Activated naive CD4-positive, alpha-beta T cell treated with anti-CD3 and anti-CD28 coated beads, Interleukin-2, amount 50 U/mL, for 24 hours (primary cell): ENCODE measurements at regions not wholly inside any gene's neighbourhood (a gene's known extent, or its start where the extent isn't known, plus 50 kb on each side); places are given as distances from the start of the nearest gene placed in this dataset.

ENCODE experiments used
- H3K27ac Mint-ChIP-seq: one replicate; pipeline ENCODE4 v1.8.0; 2021; ENCODE audit warnings: mild to moderate bottlenecking, mixed read lengths
- H3K27me3 Mint-ChIP-seq: one replicate; pipeline ENCODE4 v1.8.0; 2021; ENCODE audit warnings: mixed read lengths
- H3K36me3 Mint-ChIP-seq: one replicate; pipeline ENCODE4 v1.8.0; 2021; ENCODE audit warnings: mixed read lengths
- H3K4me1 Mint-ChIP-seq: one replicate; pipeline ENCODE4 v1.8.0; 2021; ENCODE audit warnings: mixed read lengths
- H3K4me3 Mint-ChIP-seq: one replicate; pipeline ENCODE4 v1.8.0; 2021; ENCODE audit warnings: mild to moderate bottlenecking, mixed read lengths
- H3K9me3 Mint-ChIP-seq: one replicate; pipeline ENCODE4 v1.8.0; 2021; ENCODE audit warnings: mixed read lengths

DNA sequence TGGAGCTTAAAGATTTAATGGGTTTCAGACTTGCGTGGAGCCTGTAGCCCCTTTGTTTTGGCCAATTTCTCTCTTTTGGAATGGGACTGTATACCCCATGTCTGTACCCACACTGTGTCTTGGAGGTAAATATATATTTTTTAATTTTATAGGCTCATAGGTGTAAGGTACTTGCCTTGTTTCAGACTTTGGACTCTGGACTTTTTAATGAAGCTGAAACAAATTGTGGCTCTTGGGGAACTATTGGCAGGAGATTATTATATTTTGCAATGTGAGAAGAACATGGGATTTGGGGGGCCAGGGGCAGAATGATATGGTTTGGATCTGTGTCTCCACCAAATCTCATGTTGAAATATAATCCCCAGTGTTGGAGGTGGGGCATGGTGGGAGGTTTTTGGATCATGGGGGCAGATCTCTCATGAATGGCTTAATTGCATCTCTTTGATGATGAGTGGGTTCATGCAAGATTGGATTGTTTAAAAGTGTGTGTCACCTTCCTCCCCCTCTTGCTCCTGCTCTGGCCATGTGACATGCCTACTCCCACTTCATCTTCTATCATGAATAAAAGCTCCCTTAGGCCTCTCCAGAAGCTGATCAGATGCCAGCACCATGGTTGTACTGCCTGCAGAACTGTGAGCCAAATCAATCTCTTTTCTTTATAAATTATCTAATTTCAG, 74.1 kb upstream of the ARHGAP20 start:
- peaks cover 2% of the 10 kb centered on the region for H3K27me3 Mint-ChIP-seq
- H3K9me3 Mint-ChIP-seq = no peaks in the 10 kb centered on the region
- no peaks in the 10 kb centered on the region for H3K4me1 Mint-ChIP-seq
- no peak overlapping the region for H3K4me3 Mint-ChIP-seq
- no peaks in the 10 kb centered on the region for H3K36me3 Mint-ChIP-seq
- no peak overlapping the region for H3K27ac Mint-ChIP-seq

- Mint-ChIP-seq H3K27me3 (peaks cover 3% of the 10 kb centered on the region), H3K9me3 (no peaks in the 10 kb centered on the region), H3K27ac (no peak overlapping the region), H3K4me1 (no peaks in the 10 kb centered on the region), H3K4me3 (no peak overlapping the region), H3K36me3 (no peaks in the 10 kb centered on the region)
Measured at GRCh38 chr11:110785398-110785797, 73.2 kb upstream of the ARHGAP20 start.

- no peaks in the 10 kb centered on the region for H3K4me1 Mint-ChIP-seq
- no peak overlapping the region for H3K27ac Mint-ChIP-seq
- no peaks in the 10 kb centered on the region for H3K36me3 Mint-ChIP-seq
- no peak overlapping the region for H3K4me3 Mint-ChIP-seq
- peaks cover 11% of the 10 kb centered on the region for H3K9me3 Mint-ChIP-seq
- peaks cover 3% of the 10 kb centered on the region for H3K27me3 Mint-ChIP-seq
Measured at GRCh38 chr11:110782616-110783015, 70.4 kb upstream of the ARHGAP20 start.

- no peak overlapping the region for H3K27ac Mint-ChIP-seq
- H3K9me3 Mint-ChIP-seq = peaks cover 11% of the 10 kb centered on the region
- no peaks in the 10 kb centered on the region for H3K4me1 Mint-ChIP-seq
- no peaks in the 10 kb centered on the region for H3K36me3 Mint-ChIP-seq
- peaks cover 2% of the 10 kb centered on the region for H3K27me3 Mint-ChIP-seq
- no peak overlapping the region for H3K4me3 Mint-ChIP-seq
Measured at GRCh38 chr11:110779108-110779507, 66.9 kb upstream of the ARHGAP20 start.

DNA sequence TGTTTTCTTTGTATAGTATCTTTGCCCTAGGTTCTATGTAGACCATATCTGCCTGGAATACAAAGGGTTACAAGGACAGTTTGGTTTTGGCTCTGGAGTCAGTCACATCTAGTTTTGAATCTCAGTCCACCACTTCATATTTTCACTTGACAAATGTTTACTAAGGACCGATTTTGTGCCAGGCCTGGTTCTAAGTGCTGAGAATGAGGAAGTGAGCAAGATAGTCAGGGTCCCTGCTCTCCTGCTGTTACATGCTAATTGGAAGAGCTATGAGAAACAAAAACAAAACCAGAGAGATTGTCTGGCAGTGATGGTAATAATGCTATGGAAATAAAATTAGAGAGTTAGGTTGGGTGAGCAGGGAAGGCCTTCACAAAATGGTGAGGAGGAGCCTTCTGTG, 66.1 kb upstream of the ARHGAP20 start:
- H3K4me1 Mint-ChIP-seq = no peaks in the 10 kb centered on the region
- H3K27ac Mint-ChIP-seq = no peak overlapping the region
- no peak overlapping the region for H3K4me3 Mint-ChIP-seq
- peaks cover 11% of the 10 kb centered on the region for H3K9me3 Mint-ChIP-seq
- no peaks in the 10 kb centered on the region for H3K36me3 Mint-ChIP-seq
- H3K27me3 Mint-ChIP-seq = peaks cover 2% of the 10 kb centered on the region

DNA sequence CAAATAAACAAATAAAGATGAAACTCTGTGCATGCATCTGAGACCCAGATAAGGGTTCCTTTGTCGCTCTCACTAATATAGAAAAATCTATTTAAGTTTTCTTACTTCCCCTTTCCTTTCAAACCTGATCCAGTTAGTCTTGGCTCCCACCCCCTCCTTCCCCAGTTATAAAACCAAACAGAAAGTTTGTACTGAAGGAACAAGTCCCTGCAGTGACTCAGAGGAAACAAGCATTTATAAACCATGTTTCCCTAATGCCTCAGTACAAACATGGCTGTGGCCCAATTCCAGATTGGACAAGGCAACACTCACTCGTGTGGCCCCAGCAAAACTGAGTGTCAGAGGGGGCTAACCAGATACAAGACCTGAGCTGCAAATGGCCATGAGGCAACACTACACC, 65.5 kb upstream of the ARHGAP20 start:
- Mint-ChIP-seq H3K4me3 (no peak overlapping the region), H3K36me3 (no peaks in the 10 kb centered on the region), H3K9me3 (peaks cover 11% of the 10 kb centered on the region), H3K4me1 (no peaks in the 10 kb centered on the region), H3K27ac (no peak overlapping the region), H3K27me3 (peaks cover 2% of the 10 kb centered on the region)

DNA sequence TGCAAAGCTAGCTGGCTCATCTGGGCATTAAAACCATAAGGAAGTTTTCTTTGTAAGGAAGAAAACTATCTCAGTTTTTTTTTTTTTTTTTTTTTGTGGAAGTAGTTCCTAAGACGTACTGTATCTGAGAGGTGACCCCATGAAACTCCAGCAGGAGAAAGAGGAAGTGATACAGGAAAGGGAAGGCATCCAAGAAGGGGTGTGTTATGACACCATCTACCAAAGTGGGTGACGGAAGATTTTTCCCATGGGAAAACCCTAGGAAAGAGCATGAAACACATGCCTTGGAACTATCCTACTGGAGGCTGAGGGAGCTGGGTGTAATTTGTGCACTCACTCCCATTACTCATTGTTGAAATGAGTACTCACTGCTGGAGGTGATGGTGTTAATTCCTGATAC, 63.8 kb upstream of the ARHGAP20 start:
- H3K4me3 Mint-ChIP-seq = no peak overlapping the region
- H3K27ac Mint-ChIP-seq = peak overlapping the region; percentile 44
- no peaks in the 10 kb centered on the region for H3K4me1 Mint-ChIP-seq
- H3K36me3 Mint-ChIP-seq = no peaks in the 10 kb centered on the region
- H3K27me3 Mint-ChIP-seq = peaks cover 2% of the 10 kb centered on the region
- peaks cover 11% of the 10 kb centered on the region for H3K9me3 Mint-ChIP-seq

- no peak overlapping the region for H3K27ac Mint-ChIP-seq
- no peaks in the 10 kb centered on the region for H3K4me1 Mint-ChIP-seq
- H3K27me3 Mint-ChIP-seq = peaks cover 1% of the 10 kb centered on the region
- H3K4me3 Mint-ChIP-seq = no peak overlapping the region
- peaks cover 10% of the 10 kb centered on the region for H3K9me3 Mint-ChIP-seq
- no peaks in the 10 kb centered on the region for H3K36me3 Mint-ChIP-seq
Measured at GRCh38 chr11:110774138-110775014, 62.1 kb upstream of the ARHGAP20 start.

GRCh38 chr11:110773442-110773841, 61.2 kb upstream of the ARHGAP20 start:
- Mint-ChIP-seq H3K36me3 (no peaks in the 10 kb centered on the region), H3K4me3 (no peak overlapping the region), H3K4me1 (no peaks in the 10 kb centered on the region), H3K9me3 (peaks cover 3% of the 10 kb centered on the region), H3K27ac (no peak overlapping the region), H3K27me3 (peaks cover 1% of the 10 kb centered on the region)

DNA sequence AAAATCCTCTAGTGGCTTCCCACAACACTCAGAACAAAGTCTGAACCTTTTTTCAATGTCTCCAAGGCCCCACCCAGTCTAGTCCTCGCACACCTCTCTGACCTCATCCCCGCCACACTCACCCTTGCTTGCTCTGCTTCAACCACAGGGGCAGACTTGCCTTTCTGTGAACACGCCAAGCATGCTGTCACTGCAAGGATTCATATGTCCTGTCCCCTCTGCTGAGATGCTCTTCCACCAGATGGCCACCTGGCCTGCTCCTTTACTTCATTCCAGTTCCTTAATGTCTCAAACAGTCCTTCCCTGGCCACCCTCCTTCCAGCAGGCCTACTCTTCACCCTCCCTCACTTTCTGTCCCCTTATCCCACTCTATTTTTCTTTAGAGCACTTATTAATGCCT, 60.6 kb upstream of the ARHGAP20 start:
- Mint-ChIP-seq H3K9me3 (no peaks in the 10 kb centered on the region), H3K4me3 (no peak overlapping the region), H3K36me3 (no peaks in the 10 kb centered on the region), H3K4me1 (no peaks in the 10 kb centered on the region), H3K27ac (no peak overlapping the region), H3K27me3 (peaks cover 1% of the 10 kb centered on the region)

DNA sequence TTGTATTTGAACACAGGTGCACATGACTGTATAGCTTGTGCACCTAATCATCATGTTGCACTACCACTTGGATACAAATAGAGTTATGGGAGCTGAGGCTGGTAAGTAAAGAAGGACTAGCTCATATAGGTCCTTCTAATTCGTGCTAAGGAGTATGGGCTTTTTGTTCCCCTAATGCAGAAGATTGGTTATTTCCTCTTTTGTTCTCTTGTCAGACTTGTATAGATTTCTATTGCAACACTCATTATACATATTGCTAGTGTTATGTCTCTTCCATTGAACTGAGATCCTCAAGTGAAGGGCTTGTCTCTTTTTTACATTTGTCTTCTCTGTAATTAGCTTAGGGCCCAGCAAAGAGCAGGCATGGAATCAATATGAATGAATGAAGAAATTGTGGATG, 54.1 kb upstream of the ARHGAP20 start:
- H3K36me3 Mint-ChIP-seq = no peaks in the 10 kb centered on the region
- no peak overlapping the region for H3K4me3 Mint-ChIP-seq
- H3K27ac Mint-ChIP-seq = no peak overlapping the region
- no peaks in the 10 kb centered on the region for H3K27me3 Mint-ChIP-seq
- no peaks in the 10 kb centered on the region for H3K9me3 Mint-ChIP-seq
- H3K4me1 Mint-ChIP-seq = no peaks in the 10 kb centered on the region

- no peaks in the 10 kb centered on the region for H3K4me1 Mint-ChIP-seq
- H3K4me3 Mint-ChIP-seq = no peak overlapping the region
- peaks cover 2% of the 10 kb centered on the region for H3K27me3 Mint-ChIP-seq
- H3K9me3 Mint-ChIP-seq = peaks cover under 1% of the 10 kb centered on the region
- H3K36me3 Mint-ChIP-seq = no peaks in the 10 kb centered on the region
- no peak overlapping the region for H3K27ac Mint-ChIP-seq
Measured at GRCh38 chr11:110764485-110764884, 52.2 kb upstream of the ARHGAP20 start.

- no peaks in the 10 kb centered on the region for H3K4me1 Mint-ChIP-seq
- no peak overlapping the region for H3K27ac Mint-ChIP-seq
- H3K36me3 Mint-ChIP-seq = no peaks in the 10 kb centered on the region
- H3K27me3 Mint-ChIP-seq = peaks cover 3% of the 10 kb centered on the region
- H3K9me3 Mint-ChIP-seq = peaks cover 5% of the 10 kb centered on the region
- no peak overlapping the region for H3K4me3 Mint-ChIP-seq
Measured at GRCh38 chr11:110763249-110764011, 51.2 kb upstream of the ARHGAP20 start.

GRCh38 chr11:110762590-110762989, 50.4 kb upstream of the ARHGAP20 start:
- Mint-ChIP-seq H3K27ac (no peak overlapping the region), H3K36me3 (no peaks in the 10 kb centered on the region), H3K27me3 (peaks cover 5% of the 10 kb centered on the region), H3K4me3 (no peak overlapping the region), H3K4me1 (no peaks in the 10 kb centered on the region), H3K9me3 (peaks cover 5% of the 10 kb centered on the region)
